GM23338 (cell line): ENCODE measurements at regions not wholly inside any gene's neighbourhood (a gene's known extent, or its start where the extent isn't known, plus 50 kb on each side); places are given as distances from the start of the nearest gene placed in this dataset.

ENCODE experiments used
- ATAC-seq: fragments of 200-7000 bp; cut with Tn5 transposase; 3 replicates; pipeline ENCODE4 v1.9.1; 2020
- DNase-seq: peaks from one replicate; pipeline ENCODE4 v3.0.0-alpha.2; 2015; ENCODE audit warnings: low spot score
- H2AFZ ChIP-seq: fragments of 200-600 bp; sonication (generic); 2 replicates; pipeline ENCODE4 v1.8.0; 2016; ENCODE audit warnings: antibody characterized with exemption, mild to moderate bottlenecking, moderate library complexity
- H3F3A ChIP-seq: fragments of 200-600 bp; sonication (generic); replicated peaks from 2 replicates; pipeline ENCODE4 v1.8.0; 2017; ENCODE audit warnings: antibody characterized with exemption, mixed run types, low read depth
- H3K27ac ChIP-seq: fragments of 200-600 bp; sonication (generic); 2 replicates; pipeline ENCODE4 v1.6.1; 2016; ENCODE audit warnings: low read depth
- H3K27me3 ChIP-seq: fragments of 200-600 bp; sonication (generic); 2 replicates; pipeline ENCODE4 v1.8.0; 2016; ENCODE audit warnings: mild to moderate bottlenecking, mixed run types, moderate library complexity; ENCODE audit not compliant: insufficient read depth
- H3K36me3 ChIP-seq: fragments of 200-600 bp; sonication (generic); 2 replicates; pipeline ENCODE4 v1.8.0; 2016; ENCODE audit warnings: mild to moderate bottlenecking; ENCODE audit not compliant: insufficient read depth
- H3K4me1 ChIP-seq: fragments of 200-600 bp; sonication (generic); 2 replicates; pipeline ENCODE4 v1.8.0; 2016; ENCODE audit warnings: mild to moderate bottlenecking, moderate library complexity; ENCODE audit not compliant: insufficient read depth
- H3K4me2 ChIP-seq: fragments of 200-600 bp; sonication (generic); 2 replicates; pipeline ENCODE4 v1.7.1; 2017; ENCODE audit warnings: mixed run types
- H3K4me3 ChIP-seq: fragments of 200-600 bp; sonication (generic); 2 replicates; pipeline ENCODE4 v1.6.1; 2016; ENCODE audit warnings: mixed run types
- H3K79me2 ChIP-seq: fragments of 200-600 bp; sonication (generic); replicated peaks from 2 replicates; pipeline ENCODE4 v1.8.0; 2017; ENCODE audit warnings: mild to moderate bottlenecking; ENCODE audit not compliant: insufficient read depth
- H3K9me2 ChIP-seq: fragments of 200-600 bp; sonication (generic); 2 replicates; pipeline ENCODE4 v1.8.0; 2017; ENCODE audit not compliant: insufficient read depth
- H4K20me1 ChIP-seq: fragments of 200-600 bp; sonication (generic); replicated peaks from 2 replicates; pipeline ENCODE4 v1.8.0; 2017; ENCODE audit warnings: mild to moderate bottlenecking; ENCODE audit not compliant: insufficient read depth
- H3K27ac Mint-ChIP-seq: 2 replicates; pipeline ENCODE4 v1.8.0; 2020; ENCODE audit warnings: inconsistent platforms, mild to moderate bottlenecking, moderate library complexity, mixed read lengths
- H3K27me3 Mint-ChIP-seq: 3 replicates; pipeline ENCODE4 v1.8.0; 2022; ENCODE audit warnings: low read depth, mild to moderate bottlenecking, moderate library complexity, mixed read lengths, inconsistent platforms; ENCODE audit not compliant: insufficient read depth, poor library complexity
- H3K36me3 Mint-ChIP-seq: 3 replicates; pipeline ENCODE4 v1.8.0; 2021; ENCODE audit warnings: low read depth, mild to moderate bottlenecking, inconsistent platforms, moderate library complexity, mixed read lengths
- H3K4me1 Mint-ChIP-seq: 3 replicates; pipeline ENCODE4 v1.8.0; 2020; ENCODE audit warnings: mild to moderate bottlenecking, inconsistent platforms, mixed read lengths
- H3K4me3 Mint-ChIP-seq: 3 replicates; pipeline ENCODE4 v1.8.0; 2021; ENCODE audit warnings: moderate library complexity, mild to moderate bottlenecking, inconsistent platforms, mixed read lengths
- H3K9me3 Mint-ChIP-seq: 3 replicates; pipeline ENCODE4 v1.8.0; 2020; ENCODE audit warnings: moderate library complexity, mild to moderate bottlenecking, inconsistent platforms, mixed read lengths
- CREB1 ChIP-seq: fragments of 250-450 bp; sonication (Bioruptor Pico); IDR thresholded peaks from 2 replicates; pipeline ENCODE4 v1.5.0; 2020; ENCODE audit warnings: low read depth, mild to moderate bottlenecking, moderate library complexity
- CTCF ChIP-seq, 2 experiments: fragments of 200-600 bp in 1 of 2; sonication (generic) in 1 of 2; conservative IDR thresholded peaks; 2 replicates each; pipeline versions ENCODE4 v1.5.1 to v1.6.1; 2016 to 2017; ENCODE audit warnings: antibody characterized with exemption in 2 of 2, low read depth in 2 of 2, mild to moderate bottlenecking in 2 of 2, moderate library complexity in 1 of 2
- ETS1 ChIP-seq: IDR thresholded peaks from 2 replicates; pipeline ENCODE4 v1.6.1; 2016; ENCODE audit warnings: antibody characterized with exemption
- EZH2 ChIP-seq: fragments of 200-600 bp; sonication (generic); IDR thresholded peaks from one replicate; pipeline ENCODE4 v1.8.0; 2017; ENCODE audit warnings: antibody characterized with exemption, mild to moderate bottlenecking, low read depth; ENCODE audit not compliant: unreplicated experiment
- EZH2phosphoT487 ChIP-seq: fragments of 200-600 bp; sonication (generic); IDR thresholded peaks from one replicate; pipeline ENCODE4 v1.8.1; 2018; ENCODE audit warnings: antibody characterized with exemption; ENCODE audit not compliant: unreplicated experiment
- POLR2AphosphoS5 ChIP-seq: IDR thresholded peaks from 2 replicates; pipeline ENCODE4 v1.6.1; 2016; ENCODE audit warnings: antibody characterized with exemption, low read depth
- STAT1 ChIP-seq: IDR thresholded peaks from one replicate; pipeline ENCODE4 v1.6.1; 2016; ENCODE audit warnings: antibody characterized with exemption; ENCODE audit not compliant: unreplicated experiment
- ZNF114 ChIP-seq: fragments of 250-450 bp; sonication (Bioruptor Pico); IDR thresholded peaks from 2 replicates; pipeline ENCODE4 v1.5.0; 2020; ENCODE audit warnings: mild to moderate bottlenecking, moderate library complexity
- ZNF331 ChIP-seq: fragments of 250-450 bp; sonication (Bioruptor Pico); IDR thresholded peaks from 2 replicates; pipeline ENCODE4 v1.5.0; 2020; ENCODE audit warnings: low read depth, mild to moderate bottlenecking, moderate library complexity

GRCh38 chr7:117974891-117975290 lies 101.7 kb upstream of the CTTNBP2 start:
- Histone ChIP-seq H4K20me1 (no peaks in the 10 kb centered on the region), H3K9me2 (no peaks in the 10 kb centered on the region), H3K27me3 (no peaks in the 10 kb centered on the region), H3K27ac (no peak overlapping the region), H2AFZ (no peak overlapping the region), H3F3A (no peaks in the 10 kb centered on the region), H3K36me3 (no peaks in the 10 kb centered on the region), H3K4me3 (no peak overlapping the region), H3K79me2 (no peaks in the 10 kb centered on the region), H3K4me1 (no peaks in the 10 kb centered on the region; the same call in 1 of the 2 replicates), H3K4me2 (no peak overlapping the region)
- Mint-ChIP-seq H3K27ac (no peak overlapping the region), H3K36me3 (no peaks in the 10 kb centered on the region), H3K9me3 (no peaks in the 10 kb centered on the region; the same call in 2 of the 3 replicates), H3K4me3 (no peak overlapping the region), H3K27me3 (no peaks in the 10 kb centered on the region), H3K4me1 (no peaks in the 10 kb centered on the region)
- no peak for TF ChIP-seq EZH2
- TF ChIP-seq ZNF331, result no peak
- TF ChIP-seq EZH2phosphoT487, result no peak
- no peak for TF ChIP-seq STAT1
- no peak for TF ChIP-seq CREB1 (CRISPR knock-in tag)
- ATAC-seq (no peak), DNase-seq (no peak)

- no peaks in the 10 kb centered on the region for H3K36me3 ChIP-seq
- H3K27me3 Mint-ChIP-seq, result no peaks in the 10 kb centered on the region
- no peak for TF ChIP-seq CTCF (conservative IDR thresholded peaks at IDR 0.05; ENCODE audit: low read depth in 2 of 2)
- no peak for TF ChIP-seq POLR2AphosphoS5
- no peak for TF ChIP-seq ETS1
- TF ChIP-seq ZNF114, result no peak
- no peak for TF ChIP-seq ZNF331
- TF ChIP-seq CREB1 (CRISPR knock-in tag), result no peak
- H3K36me3 Mint-ChIP-seq, result no peaks in the 10 kb centered on the region
- no peak overlapping the region for H3K4me3 ChIP-seq
- H3K27ac Mint-ChIP-seq, result no peak overlapping the region
- ATAC-seq, result no peak
- no peaks in the 10 kb centered on the region; the same call in 1 of the 2 replicates for H3K4me1 ChIP-seq
- no peaks in the 10 kb centered on the region for H4K20me1 ChIP-seq
- H3K9me2 ChIP-seq, result no peaks in the 10 kb centered on the region
- H3K9me3 Mint-ChIP-seq, result no peaks in the 10 kb centered on the region; the same call in 2 of the 3 replicates
- no peaks in the 10 kb centered on the region for H3K27me3 ChIP-seq
- H2AFZ ChIP-seq, result no peak overlapping the region
- no peaks in the 10 kb centered on the region for H3K4me1 Mint-ChIP-seq
- no peaks in the 10 kb centered on the region for H3K79me2 ChIP-seq
- DNase-seq, result no peak
- H3K27ac ChIP-seq, result no peak overlapping the region
- H3F3A ChIP-seq, result no peaks in the 10 kb centered on the region
- no peak overlapping the region for H3K4me2 ChIP-seq
- H3K4me3 Mint-ChIP-seq, result no peak overlapping the region
These were observed 102.2 kb upstream of the CTTNBP2 start for GRCh38 chr7:117975476-117975875.
